ENCODE measurements at regions not wholly inside any gene's neighbourhood (a gene's known extent, or its start where the extent isn't known, plus 50 kb on each side); places are given as distances from the start of the nearest gene placed in this dataset.

GRCh38 chr9:109972026-109972882, 192.3 kb downstream of the PALM2AKAP2 start:
- Histone ChIP-seq H3K4me2 (ENCODE audit: low read length) (no peak overlapping the region), H3K27me3 (ENCODE audit: control insufficient read depth, insufficient read depth, low read length) (no peaks in the 10 kb centered on the region), H3K9me3 (ENCODE audit: control insufficient read depth, low read length) (no peaks in the 10 kb centered on the region), H3K9ac (no peak overlapping the region), H3K4me1 (no peaks in the 10 kb centered on the region), H3K4me3 (ENCODE audit: low read depth, low read length) (no peak overlapping the region), H3K79me2 (no peaks in the 10 kb centered on the region), H3K27ac (no peak overlapping the region), H2AFZ (no peak overlapping the region), H3K36me3 (ENCODE audit: control insufficient read depth, insufficient read depth, low read length) (no peaks in the 10 kb centered on the region)
- TF ChIP-seq CTCF (IDR thresholded peaks at IDR 0.05) = no peak

GRCh38 chr9:109973336-109973735, 193.3 kb downstream of the PALM2AKAP2 start:
- no peaks in the 10 kb centered on the region for H3K4me1 ChIP-seq
- H3K9me3 ChIP-seq (ENCODE audit: control insufficient read depth, low read length) = no peaks in the 10 kb centered on the region
- H3K4me3 ChIP-seq (ENCODE audit: low read depth, low read length) = no peak overlapping the region
- no peak overlapping the region for H3K4me2 ChIP-seq (ENCODE audit: low read length)
- no peak for TF ChIP-seq CTCF (IDR thresholded peaks at IDR 0.05)
- H3K9ac ChIP-seq = no peak overlapping the region
- H3K27ac ChIP-seq = no peak overlapping the region
- H2AFZ ChIP-seq = no peak overlapping the region
- no peaks in the 10 kb centered on the region for H3K36me3 ChIP-seq (ENCODE audit: control insufficient read depth, insufficient read depth, low read length)
- no peaks in the 10 kb centered on the region for H3K79me2 ChIP-seq
- H3K27me3 ChIP-seq (ENCODE audit: control insufficient read depth, insufficient read depth, low read length) = no peaks in the 10 kb centered on the region

- Histone ChIP-seq H3K4me3 (ENCODE audit: low read depth, low read length) (no peak overlapping the region), H3K27me3 (ENCODE audit: control insufficient read depth, insufficient read depth, low read length) (no peaks in the 10 kb centered on the region), H3K4me2 (ENCODE audit: low read length) (no peak overlapping the region), H3K27ac (no peak overlapping the region), H3K36me3 (ENCODE audit: control insufficient read depth, insufficient read depth, low read length) (no peaks in the 10 kb centered on the region), H3K79me2 (no peaks in the 10 kb centered on the region), H2AFZ (no peak overlapping the region), H3K9me3 (ENCODE audit: control insufficient read depth, low read length) (no peaks in the 10 kb centered on the region), H3K4me1 (no peaks in the 10 kb centered on the region), H3K9ac (no peak overlapping the region)
- no peak for TF ChIP-seq CTCF (IDR thresholded peaks at IDR 0.05)
These were observed 194.3 kb downstream of the PALM2AKAP2 start for GRCh38 chr9:109974143-109974917.

- H3K9ac ChIP-seq = no peak overlapping the region
- H3K4me2 ChIP-seq (ENCODE audit: low read length) = no peak overlapping the region
- H3K36me3 ChIP-seq (ENCODE audit: control insufficient read depth, insufficient read depth, low read length) = no peaks in the 10 kb centered on the region
- H3K27me3 ChIP-seq (ENCODE audit: control insufficient read depth, insufficient read depth, low read length) = no peaks in the 10 kb centered on the region
- H3K9me3 ChIP-seq (ENCODE audit: control insufficient read depth, low read length) = no peaks in the 10 kb centered on the region
- H3K27ac ChIP-seq = no peak overlapping the region
- H2AFZ ChIP-seq = no peak overlapping the region
- H3K4me1 ChIP-seq = no peaks in the 10 kb centered on the region
- no peak overlapping the region for H3K4me3 ChIP-seq (ENCODE audit: low read depth, low read length)
- H3K79me2 ChIP-seq = no peaks in the 10 kb centered on the region
- no peak for TF ChIP-seq CTCF (IDR thresholded peaks at IDR 0.05)
These were observed 194.9 kb downstream of the PALM2AKAP2 start for GRCh38 chr9:109974918-109975276.

All from parathyroid adenoma (tissue), 2 donors.